ENCODE measurements at regions not wholly inside any gene's neighbourhood (a gene's known extent, or its start where the extent isn't known, plus 50 kb on each side); places are given as distances from the start of the nearest gene placed in this dataset.

GRCh38 chr13:73653688-73654087, 480.5 kb downstream of the KLF12 start:
- no peak for TF ChIP-seq CTCF (IDR thresholded peaks at IDR 0.05)
- TF ChIP-seq MAX (CRISPR knock-in tag; IDR thresholded peaks at IDR 0.05) = no peak
- TF ChIP-seq FOXP4 (CRISPR knock-in tag; IDR thresholded peaks at IDR 0.05) = no peak
- no peak for TF ChIP-seq ATF6 (CRISPR knock-in tag; IDR thresholded peaks at IDR 0.05)
- no peak for TF ChIP-seq KAT7 (CRISPR knock-in tag; IDR thresholded peaks at IDR 0.05; ENCODE audit: borderline replicate concordance)
- TF ChIP-seq ZNF423 (CRISPR knock-in tag; IDR thresholded peaks at IDR 0.05) = no peak
- no peak for TF ChIP-seq HMGXB4 (CRISPR knock-in tag; IDR thresholded peaks at IDR 0.05)
- TF ChIP-seq CREB1 (CRISPR knock-in tag; IDR thresholded peaks at IDR 0.05) = no peak
- TF ChIP-seq ETV6 (CRISPR knock-in tag; IDR thresholded peaks at IDR 0.05) = no peak
- TF ChIP-seq AFF4 (CRISPR knock-in tag; IDR thresholded peaks at IDR 0.05; ENCODE audit: borderline replicate concordance) = no peak
- no peak for TF ChIP-seq SP1 (CRISPR knock-in tag; conservative IDR thresholded peaks at IDR 0.05)
- no peak for TF ChIP-seq USF2 (CRISPR knock-in tag; IDR thresholded peaks at IDR 0.05)
- TF ChIP-seq NFYB (CRISPR knock-in tag; conservative IDR thresholded peaks at IDR 0.05; ENCODE audit: low read depth) = no peak
- no peak for TF ChIP-seq GABPB1 (CRISPR knock-in tag; IDR thresholded peaks at IDR 0.05)

Data from WTC11 (cell line).